Effector CD8-positive, alpha-beta T cell (primary cell): ENCODE measurements at regions not wholly inside any gene's neighbourhood (a gene's known extent, or its start where the extent isn't known, plus 50 kb on each side); places are given as distances from the start of the nearest gene placed in this dataset.
A peak's percentile ranks its signal among the peaks of the same experiment; 100 is the strongest.
"Not testable (repeated sequence)": the region's sequence is repeated elsewhere in the genome, so short reads cannot be mapped to it uniquely, and the experiment has no call there.

ENCODE experiments used
- DNase-seq: peaks from one replicate; lab custom pipeline; 2025; lab: John Stamatoyannopoulos, UW

DNA sequence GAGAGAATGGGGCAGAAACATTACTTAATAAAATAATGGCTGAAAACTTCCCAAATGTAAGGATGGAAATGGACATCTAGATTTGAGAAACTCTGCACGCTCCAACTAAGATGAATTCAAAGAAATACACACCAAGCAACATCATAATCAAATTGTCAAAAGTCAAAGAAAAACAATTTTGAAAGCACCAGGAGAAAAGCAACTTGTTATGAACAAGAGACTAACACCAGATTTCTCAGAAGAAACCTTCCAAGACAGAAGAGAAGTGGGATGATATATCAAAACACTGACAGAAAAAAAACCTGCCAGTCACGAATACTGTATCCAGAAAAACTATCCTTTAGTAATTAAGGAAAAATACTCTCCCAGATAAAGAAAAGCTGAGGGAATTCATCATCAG, 208.6 kb upstream of the SAMSN1 start:
- no peak for DNase-seq

GRCh38 chr21:14754259-14754604, 208.1 kb upstream of the SAMSN1 start:
- no peak for DNase-seq

DNA sequence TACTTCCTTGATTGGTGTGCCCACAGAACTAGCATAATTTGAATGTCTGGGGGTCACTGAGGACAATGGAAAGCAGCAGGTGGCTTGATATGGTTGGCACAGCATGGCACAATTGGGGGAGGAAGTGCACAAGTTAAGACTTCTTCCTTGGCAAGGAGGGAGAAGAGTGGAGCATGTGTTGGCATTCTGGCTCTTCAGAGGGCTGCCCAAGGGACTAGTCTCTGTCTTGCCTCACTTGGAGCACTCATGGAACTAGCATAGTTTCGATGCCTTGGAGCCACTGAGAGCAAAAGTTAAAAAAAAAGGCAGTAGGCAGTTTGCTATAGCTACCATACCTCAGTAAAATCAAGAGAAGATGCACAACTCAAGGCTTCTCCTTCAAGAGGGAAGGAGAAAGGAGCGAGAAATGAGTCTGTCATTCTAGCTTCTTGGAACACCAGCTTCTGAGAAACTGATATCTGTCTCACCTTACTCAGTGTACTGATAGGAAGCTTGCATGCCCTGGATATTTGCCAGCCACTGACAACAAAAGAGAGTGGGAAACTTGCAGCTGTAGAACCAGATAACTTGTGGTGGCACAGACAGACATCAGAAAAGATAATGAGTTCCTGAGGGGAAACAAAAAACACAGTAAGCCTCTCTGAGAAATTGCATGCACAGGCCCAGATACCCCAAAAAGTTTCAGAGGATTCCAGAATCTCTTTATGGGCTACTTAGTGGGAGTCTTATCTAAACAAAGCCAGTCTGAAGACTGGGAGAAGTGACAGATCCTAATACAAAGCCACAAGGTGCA, 207.5 kb upstream of the SAMSN1 start:
- no peak for DNase-seq

GRCh38 chr21:14753069-14753465, 207.0 kb upstream of the SAMSN1 start:
- no peak for DNase-seq

DNA sequence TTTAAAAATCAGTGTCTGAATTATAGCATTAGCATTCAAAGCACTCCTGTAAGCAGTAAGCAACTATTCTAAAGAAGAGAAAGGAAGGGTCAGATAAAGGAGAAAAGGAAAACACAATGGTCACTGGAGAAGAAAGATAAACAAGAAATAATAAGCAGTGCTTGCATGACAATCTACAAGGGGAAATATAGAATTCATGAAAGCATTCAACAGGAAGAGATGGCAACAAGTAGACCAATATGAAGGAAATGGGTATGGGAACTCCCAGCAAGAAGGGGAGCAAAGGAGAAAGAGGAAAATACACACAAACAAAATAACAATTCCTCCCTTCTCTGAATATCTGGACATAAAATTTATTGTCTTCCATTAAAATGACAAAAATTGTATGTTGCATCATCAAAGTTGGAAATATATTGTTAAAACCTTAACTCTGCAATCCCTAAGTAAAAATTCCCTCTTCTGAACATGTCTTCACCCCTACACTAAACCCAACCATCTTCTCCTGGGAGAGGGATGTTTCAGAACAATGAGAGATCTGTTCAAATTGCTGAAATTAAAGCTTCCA, 206.3 kb upstream of the SAMSN1 start:
- no peak for DNase-seq

DNA sequence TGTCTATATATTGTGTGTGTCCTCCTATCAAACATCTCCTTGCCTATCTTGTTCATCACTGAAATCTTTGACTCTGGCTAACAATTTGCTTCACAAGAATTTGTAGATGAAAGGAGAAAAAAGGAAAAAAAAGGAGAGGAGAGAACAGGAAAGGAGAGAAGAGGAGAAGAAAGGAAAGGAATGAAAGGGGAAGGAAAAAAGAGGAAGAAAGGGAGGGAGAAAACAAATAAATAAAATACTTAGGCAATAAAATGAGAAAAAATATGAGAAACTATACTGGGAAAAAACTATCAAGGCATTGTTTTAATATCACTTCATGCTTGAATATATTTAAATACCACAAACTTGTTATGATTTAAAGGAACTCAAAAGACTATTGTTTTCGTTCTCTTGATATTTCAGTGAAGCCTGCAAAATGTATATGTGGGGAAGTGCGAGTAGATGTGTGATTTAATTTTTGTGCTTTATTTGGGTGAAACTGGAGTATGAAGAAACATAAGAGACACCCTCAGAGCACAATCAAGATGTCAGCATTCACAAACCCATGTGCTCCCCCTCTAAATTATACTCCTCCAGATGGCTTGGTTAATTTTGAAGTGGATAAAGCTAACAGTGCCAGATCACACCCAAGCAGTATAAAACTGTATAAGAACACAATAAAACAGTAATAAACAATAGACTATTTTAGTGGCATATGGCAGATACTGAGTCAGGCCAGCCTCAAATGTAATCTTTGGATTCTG, 205.7 kb upstream of the SAMSN1 start:
- no peak for DNase-seq

- DNase-seq: no peak
Measured at GRCh38 chr21:14751011-14751410, 204.9 kb upstream of the SAMSN1 start.

DNA sequence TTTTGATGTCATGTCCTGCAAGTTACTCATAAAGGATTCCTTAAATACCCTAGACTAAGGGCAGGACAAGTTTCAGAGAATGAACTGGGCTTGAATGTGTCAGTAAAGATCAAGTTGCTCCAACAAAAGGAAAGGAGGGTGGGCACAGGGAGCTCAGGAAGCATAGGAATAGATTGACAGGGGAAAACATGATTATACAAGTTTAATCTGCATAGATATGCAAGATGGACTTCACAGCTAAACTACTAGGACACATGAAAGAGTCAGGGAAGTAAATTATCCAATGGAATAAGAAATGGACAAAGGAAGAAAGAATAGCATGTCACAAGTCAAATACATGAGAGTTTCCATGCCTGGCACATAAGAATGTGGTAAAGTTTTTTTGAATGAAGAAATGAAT, 203.9 kb upstream of the SAMSN1 start:
- no peak for DNase-seq

DNA sequence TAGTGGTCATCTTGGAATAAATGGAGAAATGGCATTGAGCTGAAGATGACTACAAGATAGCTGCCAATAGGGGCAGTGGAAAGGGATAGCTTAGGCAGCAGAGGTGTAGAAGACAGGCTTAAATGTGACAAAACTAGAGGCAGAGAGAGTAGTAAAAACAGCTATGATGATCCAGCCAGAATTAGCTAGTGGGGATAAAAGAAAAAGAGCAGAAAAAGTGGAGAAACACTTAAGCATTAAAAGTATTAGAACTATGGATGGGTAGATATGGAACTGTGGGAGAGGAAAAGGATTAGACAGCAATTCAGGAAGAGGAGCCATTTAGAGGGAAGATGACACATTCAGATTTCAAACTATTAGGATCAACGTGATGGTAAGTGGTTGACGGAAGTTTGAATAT, 202.5 kb upstream of the SAMSN1 start:
- DNase-seq: no peak

DNA sequence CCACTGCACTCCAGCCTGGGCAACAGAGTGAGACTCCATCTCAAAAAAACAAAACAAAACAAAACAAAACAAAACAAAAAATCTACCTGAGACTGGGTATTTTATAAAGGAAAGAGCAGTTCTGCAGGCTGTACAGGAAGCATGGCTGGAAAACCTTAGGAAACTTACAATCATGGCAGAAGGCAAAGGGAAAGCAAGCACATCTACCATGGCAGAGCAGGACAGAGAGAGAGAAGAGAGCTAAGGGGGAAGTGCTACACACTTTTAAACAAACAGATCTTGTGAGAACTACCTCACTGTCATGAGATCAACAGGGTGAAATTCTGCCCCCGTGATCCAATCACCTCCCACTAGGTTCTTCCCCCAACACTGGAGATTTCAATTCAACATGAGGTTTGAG, 198.3 kb upstream of the SAMSN1 start:
- DNase-seq: no peak

GRCh38 chr21:14742119-14742518, 196.0 kb upstream of the SAMSN1 start:
- no peak for DNase-seq

DNA sequence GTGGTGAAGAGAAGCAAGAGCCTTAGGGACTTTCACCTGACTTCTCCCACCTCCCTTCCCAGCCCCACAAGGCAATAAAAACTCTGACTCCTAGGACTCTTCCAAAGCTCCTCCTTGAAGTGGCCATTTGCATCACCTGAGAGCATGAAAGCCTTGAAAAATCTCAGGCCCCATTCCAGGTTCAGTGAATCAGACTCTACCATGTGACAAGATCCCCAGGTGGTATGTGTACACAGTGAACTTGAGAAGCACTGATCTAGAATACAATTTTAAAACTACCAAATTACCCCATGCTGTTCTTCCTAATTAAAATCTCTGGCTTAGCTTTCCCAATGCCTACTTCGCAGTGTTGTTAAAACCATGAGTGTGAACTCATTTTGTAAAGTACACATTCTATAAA, 195.1 kb upstream of the SAMSN1 start:
- no peak for DNase-seq

- DNase-seq: no peak
Measured at GRCh38 chr21:14740692-14741091, 194.6 kb upstream of the SAMSN1 start.

DNA sequence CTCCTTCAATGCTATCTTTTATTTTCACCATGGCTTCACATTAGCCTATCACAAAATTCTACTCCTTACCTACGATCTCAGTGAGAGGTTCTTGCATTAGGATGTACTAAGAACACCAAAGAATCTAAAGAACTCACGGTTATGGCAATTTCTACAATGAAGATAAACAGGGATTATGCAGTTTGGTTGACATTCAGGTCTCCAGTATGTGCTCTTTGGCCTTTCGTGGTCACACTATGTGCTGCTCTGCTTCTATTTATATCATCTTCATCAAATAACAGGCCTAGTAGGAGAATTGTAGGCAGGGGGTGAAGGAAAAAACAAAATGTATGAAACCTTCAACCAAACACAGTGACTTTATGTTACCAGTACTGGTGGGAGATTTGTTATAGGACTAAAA, 194.0 kb upstream of the SAMSN1 start:
- no peak for DNase-seq

DNA sequence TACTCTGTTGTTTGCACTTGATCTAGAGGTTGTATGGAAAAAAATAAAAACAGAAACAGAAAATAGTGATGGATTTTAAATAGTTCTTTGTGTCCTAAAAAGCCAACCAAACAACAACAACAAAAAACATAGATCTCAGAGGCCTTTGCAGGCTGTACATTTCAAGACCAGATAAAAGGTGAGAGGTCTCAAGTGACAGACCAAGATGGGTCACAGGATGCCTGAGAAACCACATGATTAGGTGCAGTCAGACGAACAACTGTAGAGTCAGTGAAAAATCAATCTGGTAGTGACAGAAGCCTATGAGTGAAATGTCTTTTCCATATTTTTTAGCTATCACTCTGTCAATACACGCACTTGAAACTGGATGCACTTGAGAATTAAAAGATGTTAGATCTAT, 193.5 kb upstream of the SAMSN1 start:
- no peak for DNase-seq

GRCh38 chr21:14738576-14738975, 192.5 kb upstream of the SAMSN1 start:
- DNase-seq: not testable (repeated sequence)

DNA sequence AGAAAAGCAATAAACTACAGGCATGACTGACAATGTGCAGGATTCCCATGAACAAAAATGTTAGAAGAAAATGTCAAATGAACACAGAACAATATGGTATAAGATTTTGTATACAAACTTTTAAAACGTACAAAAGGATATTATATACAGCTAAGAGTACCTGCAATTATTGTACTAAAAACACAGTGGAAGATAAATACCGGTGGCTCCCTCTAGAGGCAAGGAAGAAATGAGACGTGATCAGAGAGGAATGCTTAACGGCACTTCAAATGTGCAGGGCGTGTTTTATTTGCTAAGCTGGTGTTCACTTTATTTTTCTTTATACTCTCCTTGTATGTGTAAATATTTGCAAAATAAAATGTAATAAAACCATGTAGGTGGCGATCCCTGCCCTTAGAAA, 191.8 kb upstream of the SAMSN1 start:
- peak; percentile 2 for DNase-seq

GRCh38 chr21:14737284-14737691, 191.2 kb upstream of the SAMSN1 start:
- DNase-seq: no peak

- no peak for DNase-seq
Measured at GRCh38 chr21:14736672-14737071, 190.6 kb upstream of the SAMSN1 start.

DNA sequence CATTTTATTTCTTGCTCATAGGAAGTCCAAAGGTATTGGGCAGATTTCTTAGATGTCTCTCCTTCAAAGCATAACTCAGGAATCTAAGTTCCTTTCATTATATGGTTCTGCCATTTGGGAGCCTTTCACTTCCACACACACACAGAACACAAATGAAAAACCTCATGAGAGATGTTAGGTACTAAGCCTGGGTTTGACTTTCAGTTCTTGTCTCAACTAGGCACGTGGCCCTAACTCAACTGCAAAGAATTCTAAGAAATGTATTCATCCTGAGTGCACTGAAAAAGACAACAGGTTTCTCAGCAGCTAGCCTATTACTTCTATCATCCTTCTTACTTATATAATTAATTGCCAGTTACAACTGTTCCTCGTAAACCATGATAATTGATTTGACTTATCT, 190.0 kb upstream of the SAMSN1 start:
- no peak for DNase-seq

GRCh38 chr21:14734833-14735232, 188.7 kb upstream of the SAMSN1 start:
- no peak for DNase-seq

DNA sequence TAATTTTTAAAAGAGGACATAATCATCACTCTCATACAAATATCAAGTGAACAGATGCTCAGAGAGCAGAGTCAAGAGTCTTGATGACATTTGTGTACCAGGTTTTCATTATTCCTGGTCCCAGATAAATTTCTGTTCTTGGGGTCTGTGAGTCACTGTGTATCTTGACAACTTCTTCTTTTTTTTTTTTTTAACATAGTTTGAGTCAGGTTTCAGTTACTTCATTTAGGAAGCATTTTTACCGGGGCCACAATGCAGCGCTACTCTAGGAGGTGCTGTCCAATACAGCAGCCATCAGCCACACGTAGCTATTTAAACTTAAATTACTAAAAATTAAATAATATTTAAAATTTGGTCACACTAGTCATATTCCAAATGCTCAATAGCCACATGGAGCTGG, 188.1 kb upstream of the SAMSN1 start:
- no peak for DNase-seq

DNA sequence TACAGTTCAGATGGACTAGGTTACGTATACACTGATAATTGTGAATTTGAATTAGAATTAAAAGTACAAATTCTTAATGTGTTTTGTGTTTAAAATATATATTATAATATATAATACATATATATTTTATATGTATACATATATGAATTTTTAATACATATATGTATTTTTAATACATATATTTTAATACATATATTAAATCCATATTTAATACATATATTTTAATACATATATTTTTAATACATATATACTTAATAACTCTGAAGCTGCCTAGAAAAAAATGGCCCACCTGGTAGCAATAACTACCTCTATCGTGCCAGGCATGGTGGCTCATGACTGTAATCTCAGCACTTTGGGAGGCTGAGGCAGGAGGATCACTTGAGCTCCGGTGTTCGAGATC, 179.1 kb upstream of the SAMSN1 start:
- no peak for DNase-seq
